SK-N-SH (cell line): ENCODE measurements at regions not wholly inside any gene's neighbourhood (a gene's known extent, or its start where the extent isn't known, plus 50 kb on each side); places are given as distances from the start of the nearest gene placed in this dataset.
A peak's percentile ranks its signal among the peaks of the same experiment; 100 is the strongest.

Experiments used
- CTCF ChIA-PET: fragments of 300-600, 350-600 bp; formaldehyde crosslinking; extraction: SDS; loops from one replicate; lab custom pipeline; 2021; lab: Yijun Ruan, JAX
- POLR2A ChIA-PET: fragments of 350-600 bp; sonication (Branson Sonifier 250); formaldehyde crosslinking; extraction: SDS; loops from one replicate; lab custom pipeline; 2020; ENCODE audit warnings: antibody characterized with exemption, inconsistent platforms; lab: Yijun Ruan, JAX
- DNase-seq: peaks from one replicate; pipeline ENCODE4 v3.0.0; 2012
- H2AFZ ChIP-seq: fragments of 200-600 bp; sonication (generic); 2 replicates; pipeline ENCODE4 v1.8.1; 2016; ENCODE audit warnings: antibody characterized with exemption, mild to moderate bottlenecking, low read depth
- H3F3A ChIP-seq: fragments of 200-600 bp; sonication (generic); replicated peaks from 2 replicates; pipeline ENCODE3; 2016; ENCODE audit warnings: antibody characterized with exemption, mild to moderate bottlenecking; ENCODE audit not compliant: insufficient read depth
- H3K27ac ChIP-seq, 2 experiments: fragments of 200-500 bp in 1 of 2; fragments of 200-600 bp in 1 of 2; sonication (Bioruptor generic) in 1 of 2; sonication (generic), shearing (Covaris generic) in 1 of 2; 2 replicates each; pipeline versions ENCODE4 v1.5.1 to v1.6.1; 2014 to 2016; ENCODE audit warnings: low read depth in 2 of 2, inconsistent platforms in 1 of 2, low read length in 1 of 2, mild to moderate bottlenecking in 1 of 2, mixed read lengths in 1 of 2
- H3K27me3 ChIP-seq: fragments of 200-600 bp; sonication (generic), shearing (Covaris generic); 2 replicates; pipeline ENCODE4 v1.6.1; 2016; ENCODE audit warnings: mixed run types; ENCODE audit not compliant: insufficient read depth
- H3K36me3 ChIP-seq, 2 experiments: fragments of 200-500 bp in 1 of 2; fragments of 200-600 bp in 1 of 2; sonication (Bioruptor generic) in 1 of 2; sonication (generic) in 1 of 2; replicated peaks in 1 of 2; 2 replicates each; pipeline versions ENCODE3 to v1.5.1; 2014 to 2016; ENCODE audit warnings: low read length in 1 of 2, mild to moderate bottlenecking in 1 of 2; ENCODE audit not compliant: insufficient read depth in 2 of 2, control insufficient read depth in 1 of 2
- H3K4me1 ChIP-seq, 2 experiments: fragments of 200-500 bp in 1 of 2; fragments of 200-600 bp in 1 of 2; sonication (Bioruptor generic) in 1 of 2; sonication (generic), shearing (Covaris generic) in 1 of 2; 2 replicates each; pipeline versions ENCODE4 v1.5.1 to v1.6.1; 2014 to 2016; ENCODE audit warnings: low read depth in 1 of 2, low read length in 1 of 2, mixed run types in 1 of 2; ENCODE audit not compliant: insufficient read depth in 2 of 2, control insufficient read depth in 1 of 2
- H3K4me2 ChIP-seq: fragments of 200-600 bp; sonication (generic), shearing (Covaris generic); 2 replicates; pipeline ENCODE4 v1.6.1; 2017; ENCODE audit warnings: mixed run types
- H3K4me3 ChIP-seq, 2 experiments: fragments of 200-500 bp in 1 of 2; fragments of 200-600 bp in 1 of 2; sonication (Bioruptor generic) in 1 of 2; sonication (generic), shearing (Covaris generic) in 1 of 2; 2 replicates each; pipeline versions ENCODE4 v1.5.1 to v1.8.1; 2014 to 2016; ENCODE audit warnings: low read depth in 2 of 2, inconsistent platforms in 1 of 2, low read length in 1 of 2, mild to moderate bottlenecking in 1 of 2, mixed read lengths in 1 of 2, moderate library complexity in 1 of 2
- H3K79me2 ChIP-seq: fragments of 200-600 bp; sonication (generic); 2 replicates; pipeline ENCODE4 v1.8.1; 2017; ENCODE audit warnings: mild to moderate bottlenecking; ENCODE audit not compliant: insufficient read depth
- H3K9ac ChIP-seq: fragments of 200-600 bp; sonication (generic); 2 replicates; pipeline ENCODE4 v1.6.1; 2017; ENCODE audit warnings: mixed run types
- H3K9me2 ChIP-seq: fragments of 200-600 bp; sonication (generic); 2 replicates; pipeline ENCODE4 v1.6.1; 2017; ENCODE audit warnings: mixed run types
- H3K9me3 ChIP-seq: fragments of 200-600 bp; sonication (generic); 2 replicates; pipeline ENCODE4 v1.6.1; 2017; ENCODE audit warnings: mixed run types, mild to moderate bottlenecking, moderate library complexity
- H4K20me1 ChIP-seq: fragments of 200-600 bp; sonication (generic); 2 replicates; pipeline ENCODE4 v1.6.1; 2017; ENCODE audit warnings: mild to moderate bottlenecking, mixed run types; ENCODE audit not compliant: insufficient read depth
- CHD2 ChIP-seq: fragments of 150-350 bp; IDR thresholded peaks from 2 replicates; pipeline ENCODE4 v1.6.1; 2018; ENCODE audit warnings: low read length; ENCODE audit not compliant: partially characterized antibody
- CTCF ChIP-seq: fragments of 200-600 bp; sonication (generic); IDR thresholded peaks from 2 replicates; pipeline ENCODE4 v1.6.1; 2017; ENCODE audit warnings: antibody characterized with exemption, mild to moderate bottlenecking, moderate library complexity
- EP300 ChIP-seq, 2 experiments: IDR thresholded peaks; 2 replicates each; pipeline versions ENCODE4 v1.4.0 to v1.6.1; 2012; ENCODE audit warnings: borderline replicate concordance in 1 of 2, low read depth in 1 of 2, low read length in 1 of 2
- FOSL2 ChIP-seq: IDR thresholded peaks from 2 replicates; pipeline ENCODE4 v1.4.0; 2012; ENCODE audit warnings: low read depth, mild to moderate bottlenecking, moderate library complexity, borderline replicate concordance
- GATA2 ChIP-seq: sonication (generic); formaldehyde crosslinking; IDR thresholded peaks from 2 replicates; pipeline ENCODE4 v1.5.0; 2020; ENCODE audit warnings: mild to moderate bottlenecking, missing genetic modification reagents
- MEF2A ChIP-seq: IDR thresholded peaks from 2 replicates; pipeline ENCODE4 v1.4.0; 2012; ENCODE audit warnings: low read depth, borderline replicate concordance
- POLR2AphosphoS5 ChIP-seq: IDR thresholded peaks from 2 replicates; pipeline ENCODE4 v1.6.1; 2012; ENCODE audit warnings: low read depth, low read length
- RAD21 ChIP-seq: IDR thresholded peaks from 2 replicates; pipeline ENCODE4 v1.6.1; 2012; ENCODE audit warnings: mild to moderate bottlenecking, low read length
- RFX5 ChIP-seq: IDR thresholded peaks from 2 replicates; pipeline ENCODE4 v1.6.1; 2012; ENCODE audit warnings: mild to moderate bottlenecking, improper control_type of control experiment, low read length
- SMC3 ChIP-seq: IDR thresholded peaks from 2 replicates; pipeline ENCODE4 v1.6.1; 2012; ENCODE audit warnings: low read depth, low read length, improper control_type of control experiment
- TAF1 ChIP-seq: IDR thresholded peaks from 2 replicates; pipeline ENCODE4 v1.6.1; 2012; ENCODE audit warnings: low read depth, mild to moderate bottlenecking, low read length, moderate library complexity, borderline replicate concordance
- TCF12 ChIP-seq: IDR thresholded peaks from 2 replicates; pipeline ENCODE4 v1.4.0; 2012
- WGBS: methylation state at CpG from one replicate; pipeline ENCODE4 v1.1.6; 2017; ENCODE audit warnings: low lambda C conversion rate; 5-methylcytosine and 5-hydroxymethylcytosine counted together
- TF ChIP-seq, protein P1 (sequence below): IDR thresholded peaks from 2 replicates; pipeline ENCODE4 v1.4.0; 2012; ENCODE audit warnings: low read depth, borderline replicate concordance
- TF ChIP-seq, protein P2 (sequence below): fragments of 150-350 bp; IDR thresholded peaks from 2 replicates; pipeline ENCODE4 v1.6.1; 2017; ENCODE audit warnings: antibody characterized with exemption, low read length, low read depth, borderline replicate concordance

DNA sequence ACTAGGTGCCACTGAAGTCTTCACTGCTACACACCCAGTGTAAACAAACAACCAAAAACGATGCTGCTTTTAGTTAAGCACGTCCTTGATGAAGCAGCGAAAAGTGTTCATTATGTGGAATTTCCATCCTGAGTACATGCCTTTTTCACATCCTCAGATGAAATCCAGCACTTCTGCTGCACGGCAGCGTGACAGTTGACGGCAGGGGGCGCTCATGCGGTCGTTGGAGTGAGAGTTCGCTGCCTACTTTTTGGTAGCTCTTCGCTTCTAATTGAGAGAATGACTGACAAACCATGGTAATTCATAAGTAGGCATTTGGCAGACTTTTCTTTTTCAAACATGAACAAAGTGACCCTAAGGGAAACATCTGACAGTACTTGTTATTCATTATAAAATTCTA is 1124.9 kb downstream of the EFNB2 start:
- Histone ChIP-seq H3K9me3 (no peaks in the 10 kb centered on the region), H3K36me3 (no peaks in the 10 kb centered on the region), H4K20me1 (no peaks in the 10 kb centered on the region), H3K27me3 (no peaks in the 10 kb centered on the region), H3F3A (no peaks in the 10 kb centered on the region)
- POLR2A ChIA-PET, result no interaction called here
- TF ChIP-seq SMC3 (peak; percentile 15; the same call in 1 of the 2 replicates), CTCF (peak; percentile 62), RAD21 (peak; percentile 29; the same call in 1 of the 2 replicates), POLR2AphosphoS5 (no peak), EP300 (IDR thresholded peaks at IDR 0.05; ENCODE audit: borderline replicate concordance in 1 of 2, low read depth in 1 of 2, low read length in 1 of 2) (no peak)
- TF ChIP-seq, all 33 proteins: peak for 3
- no peaks in the 10 kb centered on the region for H3K9me2 ChIP-seq
- H2AFZ ChIP-seq, result no peak overlapping the region
- 79% methylated on average over 11 of the region's 11 CpGs for WGBS
- DNase-seq, result peak; percentile 3
- no peaks in the 10 kb centered on the region for H3K4me1 ChIP-seq
- no peaks in the 10 kb centered on the region for H3K79me2 ChIP-seq
- CTCF ChIA-PET, result interaction anchor here (0.5 to 1.5 kb wide), 3 partner anchors 12 to 1236 kb away, joined by 3 to 5 read pairs (median 4); no protein-coding TSS in a partner anchor
- H3K9ac ChIP-seq, result no peak overlapping the region
- H3K4me2 ChIP-seq, result no peak overlapping the region
- H3K4me3 ChIP-seq, result no peak overlapping the region
- H3K27ac ChIP-seq, result no peak overlapping the region

- POLR2A ChIA-PET, result no interaction called here
- 81% methylated on average over 3 of the region's 3 CpGs for WGBS
- TF ChIP-seq, protein P1, sequence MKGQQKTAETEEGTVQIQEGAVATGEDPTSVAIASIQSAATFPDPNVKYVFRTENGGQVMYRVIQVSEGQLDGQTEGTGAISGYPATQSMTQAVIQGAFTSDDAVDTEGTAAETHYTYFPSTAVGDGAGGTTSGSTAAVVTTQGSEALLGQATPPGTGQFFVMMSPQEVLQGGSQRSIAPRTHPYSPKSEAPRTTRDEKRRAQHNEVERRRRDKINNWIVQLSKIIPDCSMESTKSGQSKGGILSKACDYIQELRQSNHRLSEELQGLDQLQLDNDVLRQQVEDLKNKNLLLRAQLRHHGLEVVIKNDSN, result no peak
- no peak for TF ChIP-seq MEF2A
- no peak for TF ChIP-seq CHD2
- TF ChIP-seq TCF12, result no peak
- no peak for TF ChIP-seq RFX5
- TF ChIP-seq, protein P2, sequence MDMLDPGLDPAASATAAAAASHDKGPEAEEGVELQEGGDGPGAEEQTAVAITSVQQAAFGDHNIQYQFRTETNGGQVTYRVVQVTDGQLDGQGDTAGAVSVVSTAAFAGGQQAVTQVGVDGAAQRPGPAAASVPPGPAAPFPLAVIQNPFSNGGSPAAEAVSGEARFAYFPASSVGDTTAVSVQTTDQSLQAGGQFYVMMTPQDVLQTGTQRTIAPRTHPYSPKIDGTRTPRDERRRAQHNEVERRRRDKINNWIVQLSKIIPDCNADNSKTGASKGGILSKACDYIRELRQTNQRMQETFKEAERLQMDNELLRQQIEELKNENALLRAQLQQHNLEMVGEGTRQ, result no peak
- no peak for TF ChIP-seq TAF1
- no peak for TF ChIP-seq SMC3
- TF ChIP-seq GATA2 (CRISPR knock-in tag), result no peak
- no peak for TF ChIP-seq FOSL2
- no peaks in the 10 kb centered on the region for H3K36me3 ChIP-seq
- no peaks in the 10 kb centered on the region for H3F3A ChIP-seq
- H4K20me1 ChIP-seq, result no peaks in the 10 kb centered on the region
- no peak for DNase-seq
- H3K4me2 ChIP-seq, result no peak overlapping the region
- H3K9me3 ChIP-seq, result no peaks in the 10 kb centered on the region
- no peak overlapping the region for H3K27ac ChIP-seq
- no peaks in the 10 kb centered on the region for H3K27me3 ChIP-seq
- H3K79me2 ChIP-seq, result no peaks in the 10 kb centered on the region
- H3K9me2 ChIP-seq, result no peaks in the 10 kb centered on the region
- no peaks in the 10 kb centered on the region for H3K4me1 ChIP-seq
- no peak overlapping the region for H3K4me3 ChIP-seq
- CTCF ChIA-PET, result interaction anchor here (0.5 kb wide), 1 partner anchor 336 kb away, joined by 3 read pairs; no protein-coding TSS in a partner anchor
- H3K9ac ChIP-seq, result no peak overlapping the region
- H2AFZ ChIP-seq, result no peak overlapping the region
Measured at GRCh38 chr13:105406551-105406950, 1128.9 kb downstream of the EFNB2 start.
